NCI-H2171 (cell line): ENCODE measurements at regions not wholly inside any gene's neighbourhood (a gene's known extent, or its start where the extent isn't known, plus 50 kb on each side); places are given as distances from the start of the nearest gene placed in this dataset.
"Not testable (repeated sequence)": the region's sequence is repeated elsewhere in the genome, so short reads cannot be mapped to it uniquely, and the experiment has no call there.

Source experiments
- DNase-seq: peaks from one replicate; lab custom pipeline; 2025; lab: John Stamatoyannopoulos, UW

DNA sequence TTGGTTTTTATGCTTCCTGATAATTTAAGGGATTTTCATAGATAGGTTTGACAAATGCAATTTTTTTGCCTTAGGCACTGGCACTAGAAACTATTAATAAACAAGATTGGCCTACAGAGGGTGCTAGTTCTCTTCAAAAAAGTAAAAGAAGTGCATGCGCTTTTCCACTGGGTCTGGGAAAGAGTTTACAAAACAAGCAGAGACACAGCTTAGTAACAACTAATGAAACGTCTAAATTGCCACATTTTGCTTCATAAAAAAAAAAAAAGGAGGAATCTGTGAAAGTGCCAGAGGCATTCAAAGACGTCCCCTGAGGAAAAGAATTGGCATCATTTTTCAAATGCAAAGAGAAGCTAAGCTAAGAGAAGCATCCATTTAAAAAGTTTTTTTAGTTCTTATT, 58.3 kb upstream of the EEA1 start:
- peak; percentile 55 for DNase-seq

DNA sequence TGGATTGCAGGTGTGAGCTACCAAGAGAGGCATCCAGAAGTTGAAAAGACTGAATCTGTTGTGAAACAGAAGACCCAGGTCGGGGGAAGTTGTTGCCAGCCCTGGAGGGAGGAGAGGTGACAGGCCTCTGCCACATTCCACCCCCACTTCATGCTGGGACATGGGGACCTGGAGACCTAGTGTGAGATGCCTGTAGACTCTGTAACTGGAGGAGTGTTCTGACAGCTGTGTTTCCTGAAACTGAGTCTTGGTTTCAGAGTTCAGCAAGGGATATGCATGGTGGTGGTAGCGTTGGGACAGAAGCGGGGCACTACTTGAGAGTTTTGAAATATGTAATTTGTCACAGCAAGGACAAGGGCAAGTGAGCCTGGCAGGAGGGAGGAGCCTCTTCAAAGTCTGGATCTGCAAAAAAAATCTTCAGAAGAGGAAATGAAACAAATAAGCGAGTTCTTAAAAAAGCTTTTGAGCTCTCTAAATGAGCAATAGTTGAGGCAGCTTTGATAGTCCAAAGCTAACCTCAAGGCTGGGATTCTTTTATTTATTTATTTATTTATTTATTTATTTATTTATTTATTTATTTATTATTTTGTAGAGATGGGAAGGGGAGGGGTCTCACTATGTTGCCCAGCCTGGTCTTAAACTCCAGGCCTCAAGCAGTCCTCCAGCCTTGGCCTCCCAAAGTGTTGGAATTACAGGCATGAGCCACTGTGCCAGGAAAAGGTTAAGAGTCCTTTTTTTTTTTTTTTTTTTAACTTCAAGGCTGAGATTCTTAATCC, 58.9 kb upstream of the EEA1 start:
- no peak for DNase-seq

DNA sequence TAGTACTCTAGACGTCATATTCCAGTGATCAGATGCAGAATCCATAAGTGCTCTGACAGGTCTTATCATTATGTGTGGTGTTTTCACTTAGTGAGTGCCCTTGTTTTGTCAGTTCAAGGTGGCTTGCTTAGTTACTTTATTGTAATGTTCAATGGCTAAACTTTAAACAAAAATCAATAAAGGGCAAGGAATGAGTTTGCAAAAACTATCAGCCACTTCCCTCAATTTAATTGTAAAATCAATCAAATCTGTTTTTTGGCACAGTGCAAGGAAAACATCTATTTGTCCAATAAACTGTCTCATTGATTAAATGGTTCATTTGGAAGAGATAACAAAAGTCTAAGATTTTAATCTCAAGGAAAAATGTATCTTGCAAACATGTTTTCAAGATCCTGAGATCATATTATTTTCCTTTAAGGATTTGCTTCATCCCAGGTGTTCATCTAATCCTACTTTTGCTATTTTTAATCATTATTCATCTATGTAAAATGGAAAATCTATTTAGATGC, 59.6 kb upstream of the EEA1 start:
- no peak for DNase-seq

DNA sequence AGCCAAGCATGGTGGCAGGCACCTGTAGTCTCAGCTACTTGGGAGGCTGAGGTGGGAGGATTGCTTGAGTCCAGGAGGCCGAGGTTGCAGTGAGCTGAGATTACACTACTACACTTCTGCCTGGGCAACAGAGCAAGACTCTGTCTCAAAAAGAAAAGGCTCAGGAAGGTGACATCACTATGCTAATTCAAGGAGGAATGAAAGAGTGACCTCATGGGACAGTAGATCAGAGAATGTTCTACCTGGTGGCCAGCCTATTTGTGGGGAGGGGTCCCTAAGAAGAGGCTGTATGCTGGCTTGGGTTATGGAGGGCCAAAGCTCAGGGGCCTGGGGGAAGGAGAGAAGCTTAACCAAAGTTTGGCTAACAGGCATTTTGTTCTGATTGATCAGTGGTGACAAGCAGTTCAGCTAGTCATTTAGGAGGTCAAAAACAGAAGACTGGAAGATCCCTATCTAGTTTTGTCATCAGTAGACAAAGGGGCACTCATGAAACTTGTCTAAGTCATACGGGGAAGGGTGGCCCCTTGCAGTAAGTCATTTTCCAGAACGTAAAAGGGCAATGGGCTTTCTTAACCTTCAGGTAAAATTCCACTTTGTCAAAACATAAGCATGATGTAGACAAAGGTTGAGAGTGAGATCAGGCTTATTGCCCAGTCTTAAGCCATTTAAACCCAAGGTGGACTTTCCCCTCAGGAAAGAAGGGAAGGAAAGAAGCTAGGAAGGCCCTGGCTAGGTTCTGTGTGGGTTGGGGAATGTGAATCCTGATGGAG, 60.8 kb upstream of the EEA1 start:
- no peak for DNase-seq

DNA sequence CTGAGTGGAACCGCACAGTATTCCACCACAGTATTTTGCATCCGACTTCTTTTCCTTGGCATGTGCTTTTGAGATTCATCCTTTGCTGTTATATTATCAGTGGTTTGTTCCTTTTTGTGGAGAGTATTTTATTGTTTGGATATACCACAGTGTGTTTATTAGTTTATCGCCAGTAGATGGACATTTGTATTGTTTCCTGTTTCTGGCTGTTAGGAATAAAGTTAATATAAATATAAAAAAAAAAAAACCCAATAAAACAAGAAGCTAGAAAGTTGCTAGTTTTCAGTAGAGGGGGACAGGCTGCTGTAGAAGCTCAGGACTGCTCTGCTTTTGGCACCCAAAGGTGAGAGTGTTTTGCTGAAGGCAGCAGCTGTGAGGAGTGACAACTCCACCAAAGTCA, 62.0 kb upstream of the EEA1 start:
- no peak for DNase-seq

DNA sequence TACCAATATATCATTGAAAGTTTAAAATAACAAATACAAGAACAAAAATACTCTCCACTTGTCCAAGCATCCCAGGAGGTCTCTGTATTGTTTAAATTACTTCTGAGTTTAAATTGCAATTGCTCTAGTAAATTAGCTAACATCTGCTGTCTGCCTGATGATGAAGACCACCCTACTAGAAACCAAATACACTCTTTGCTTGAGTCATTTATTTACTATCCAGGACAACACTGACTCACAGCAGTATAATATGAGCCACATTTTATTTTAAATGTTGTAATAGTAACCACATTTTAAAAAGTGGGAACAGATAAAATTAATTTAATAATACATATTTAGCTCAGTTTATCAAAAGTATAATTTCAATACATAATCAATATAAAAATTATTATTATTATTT, 62.9 kb upstream of the EEA1 start:
- DNase-seq, result no peak

DNA sequence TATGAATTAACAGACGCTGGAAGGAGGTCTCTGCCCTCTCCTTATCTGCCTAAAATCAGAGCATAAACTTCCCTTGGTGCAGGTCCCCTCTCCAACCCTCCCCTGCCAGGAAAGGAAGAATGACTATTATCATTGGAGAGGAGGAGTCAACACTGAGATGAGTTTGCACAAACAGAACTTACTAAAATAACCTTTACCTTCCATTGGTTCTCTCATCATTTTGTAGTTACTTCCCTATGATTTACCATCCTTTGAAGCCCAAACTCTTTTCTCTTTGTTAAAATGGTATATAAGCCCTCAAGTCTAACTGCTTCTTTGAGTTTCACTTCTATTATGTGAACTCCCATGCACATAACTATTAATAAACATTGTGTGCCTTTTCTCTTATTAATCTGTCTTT, 64.2 kb upstream of the EEA1 start:
- no peak for DNase-seq

DNA sequence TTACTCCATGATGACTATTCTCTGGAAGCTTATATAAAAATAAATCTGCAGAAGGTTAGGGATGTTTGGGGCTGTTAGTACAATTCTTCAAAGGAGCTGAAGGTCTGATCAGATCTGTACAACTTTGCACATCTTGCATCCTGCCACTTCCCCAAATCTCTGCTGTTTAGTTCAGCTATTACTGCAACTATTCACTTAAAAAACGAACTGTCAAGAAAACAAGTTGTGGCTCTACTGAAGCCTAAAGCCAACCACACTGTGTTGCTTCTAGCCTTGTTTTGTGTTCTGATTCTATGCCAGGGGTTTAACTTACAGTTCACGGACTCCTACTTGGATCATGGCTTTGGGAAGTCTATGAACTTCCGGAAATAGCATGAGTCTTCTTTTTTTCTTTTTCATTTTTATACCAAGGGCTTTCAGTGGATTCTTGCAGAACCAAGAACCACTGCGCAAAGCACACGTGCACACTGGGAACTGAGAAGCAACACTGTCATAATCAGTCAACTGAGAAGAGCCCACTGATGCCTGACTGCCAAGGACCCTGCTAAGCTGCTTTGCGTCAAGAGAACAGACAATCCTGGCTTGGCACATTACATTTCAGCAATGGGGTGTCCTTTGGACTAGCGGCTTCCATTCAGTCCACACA, 66.3 kb upstream of the EEA1 start:
- no peak for DNase-seq

DNA sequence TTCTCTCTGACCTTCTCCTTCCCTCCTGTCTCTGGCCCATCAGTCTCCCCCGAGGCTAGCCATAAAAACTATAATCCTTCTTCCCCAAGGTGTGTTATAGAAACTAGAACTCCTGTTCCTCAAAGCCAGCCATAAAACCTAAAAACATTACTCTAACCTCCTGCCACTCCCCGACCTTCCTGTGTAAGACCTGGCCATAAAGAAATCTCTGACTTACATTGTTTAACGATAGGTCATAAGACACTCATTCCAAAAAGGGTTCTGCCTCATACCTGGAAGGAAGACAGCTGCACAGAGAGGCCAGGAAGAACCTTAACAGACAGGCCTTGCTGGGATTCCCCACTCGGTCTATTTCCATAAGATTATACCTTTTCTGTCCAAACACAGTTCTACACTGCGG, 70.9 kb upstream of the EEA1 start:
- no peak for DNase-seq

DNA sequence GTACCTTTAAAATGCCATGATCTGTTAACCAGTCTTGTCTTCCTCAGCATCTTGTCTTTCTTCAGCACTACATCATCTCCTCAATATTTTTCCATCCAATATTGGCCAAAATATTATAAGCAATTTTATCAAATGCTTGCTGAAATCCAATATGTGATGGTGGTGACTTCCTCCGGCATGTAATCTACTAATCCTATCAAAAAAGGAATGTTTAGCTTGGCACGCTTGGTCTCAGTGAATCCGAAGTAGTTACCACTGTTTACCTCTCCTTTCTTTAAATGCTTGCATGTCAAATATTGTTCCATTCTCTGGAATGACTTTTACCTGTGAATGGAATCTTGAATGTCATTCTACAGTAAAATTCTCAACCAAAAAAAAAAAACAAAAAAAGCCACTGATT, 72.3 kb upstream of the EEA1 start:
- DNase-seq, result no peak

DNA sequence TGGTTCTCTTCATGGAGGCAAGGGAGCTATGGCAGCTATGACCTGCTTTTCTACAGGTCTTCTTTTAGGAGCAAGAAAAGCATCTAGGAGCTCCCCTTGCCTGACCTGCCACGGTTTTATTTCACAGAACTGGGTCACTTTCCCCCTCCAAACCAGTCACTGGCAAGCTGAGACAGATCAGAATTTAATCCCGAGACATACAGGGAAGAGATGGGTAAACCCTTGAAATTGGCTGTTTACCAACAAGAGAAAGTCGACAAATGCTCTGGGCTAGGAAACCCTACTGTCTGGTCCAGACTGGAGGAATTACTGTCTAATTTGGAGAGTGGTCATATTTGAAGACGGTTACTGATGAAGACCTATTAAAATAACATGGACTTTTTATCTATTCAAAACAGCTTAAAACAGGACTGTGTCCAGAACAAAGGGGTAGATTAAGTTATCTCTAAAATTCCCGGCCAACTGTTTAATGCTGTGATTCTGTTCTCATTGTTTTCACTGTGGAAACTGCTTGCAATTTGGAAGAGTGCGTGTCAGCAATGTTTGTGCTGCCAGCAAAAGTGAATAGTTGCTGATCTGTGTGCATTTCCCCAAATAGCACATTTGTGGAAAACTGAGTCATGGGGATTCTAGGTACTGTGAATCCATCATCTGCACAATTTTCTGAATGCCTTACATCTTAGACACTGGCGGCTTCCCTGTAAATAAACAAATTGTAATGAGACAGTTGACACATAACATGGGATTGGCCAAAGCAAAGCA, 73.4 kb upstream of the EEA1 start:
- no peak for DNase-seq

DNA sequence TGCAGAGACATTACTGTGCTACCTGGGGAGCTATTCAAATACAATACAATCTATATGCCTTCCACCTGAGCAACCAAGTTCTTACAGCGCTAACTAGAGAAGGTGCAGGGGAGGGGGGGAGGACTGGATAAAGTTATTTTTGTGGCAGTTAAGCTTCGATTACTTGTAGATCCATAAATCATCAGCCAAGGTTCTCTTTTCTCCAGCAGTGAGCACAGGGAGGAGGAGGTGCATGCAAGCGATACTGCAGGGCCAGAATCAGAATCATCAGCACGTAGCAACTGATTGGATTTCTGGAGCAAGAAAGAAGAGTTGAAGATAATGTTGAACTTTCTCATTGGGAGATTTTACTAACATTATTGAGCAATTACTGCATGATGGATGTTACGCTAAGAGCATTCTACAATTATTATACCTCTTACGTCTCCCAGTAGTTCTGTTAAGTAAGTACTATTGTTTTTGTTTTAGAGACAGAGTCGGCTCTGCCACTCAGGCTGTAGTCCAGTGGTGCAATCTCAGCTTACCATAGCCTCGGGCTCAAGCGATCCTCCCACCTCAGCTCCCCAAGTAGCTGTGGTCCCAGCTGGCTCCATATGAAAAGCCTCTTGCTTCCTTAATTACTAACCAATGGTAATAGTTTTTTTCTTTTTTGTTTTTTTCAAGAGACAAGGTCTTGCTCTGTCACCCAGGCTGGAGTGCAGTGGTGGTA, 74.6 kb upstream of the EEA1 start:
- no peak for DNase-seq

DNA sequence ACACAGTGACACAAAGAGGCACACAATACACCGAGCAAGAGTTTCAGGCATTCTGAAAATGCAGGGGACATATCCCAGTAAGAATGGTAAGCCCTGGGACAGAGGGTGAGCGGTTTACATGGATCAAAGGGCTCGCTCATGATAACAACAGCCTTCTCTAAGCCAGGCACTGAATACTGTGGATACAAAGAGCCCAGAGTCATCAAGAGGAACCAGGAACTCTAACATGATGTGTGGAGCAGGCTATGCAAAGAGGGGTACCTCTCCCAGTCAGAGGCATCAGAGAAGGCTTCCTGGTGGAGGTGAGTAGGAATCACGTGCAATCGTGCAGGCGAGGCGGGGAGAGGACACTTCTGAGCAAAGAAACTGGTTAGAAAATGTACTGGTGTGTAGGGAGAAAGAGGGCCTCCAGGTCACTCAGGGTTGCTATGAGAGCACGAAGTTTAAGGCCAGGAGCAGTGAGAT, 76.9 kb upstream of the EEA1 start:
- no peak for DNase-seq

DNA sequence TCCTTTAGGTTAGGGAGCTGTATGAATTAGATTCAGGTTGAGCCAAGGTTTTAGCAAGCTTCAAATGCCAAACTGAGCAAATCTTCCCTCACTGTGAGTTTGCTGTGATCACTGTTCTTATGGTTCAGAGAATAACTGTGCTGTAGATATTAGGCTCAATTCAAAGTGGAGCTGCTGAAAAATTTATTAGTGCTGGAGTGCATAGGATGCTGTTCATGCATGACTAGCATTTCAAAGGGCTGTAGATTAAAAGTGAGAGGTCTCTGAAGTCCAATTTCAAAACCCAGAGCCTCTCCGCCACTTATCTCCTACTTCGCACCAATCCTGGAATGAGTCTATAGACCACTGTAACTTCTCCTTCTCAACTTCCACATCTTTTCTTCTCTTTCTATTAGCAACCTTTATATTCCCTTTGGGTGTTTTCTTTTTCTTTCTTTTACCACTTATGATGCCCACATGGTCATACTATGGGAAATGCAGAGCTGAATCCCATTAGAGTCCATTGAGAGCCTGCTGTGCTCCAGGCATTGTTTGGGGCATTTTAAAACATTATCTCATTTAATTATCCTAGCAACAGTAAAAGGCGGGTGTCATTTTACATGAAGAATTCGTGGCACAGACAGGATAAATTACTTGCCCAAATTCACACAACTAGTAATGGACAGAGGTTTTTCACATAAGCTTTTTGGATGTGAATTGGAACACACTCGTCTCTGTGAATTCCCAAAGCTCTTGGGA, 77.5 kb upstream of the EEA1 start:
- no peak for DNase-seq

DNA sequence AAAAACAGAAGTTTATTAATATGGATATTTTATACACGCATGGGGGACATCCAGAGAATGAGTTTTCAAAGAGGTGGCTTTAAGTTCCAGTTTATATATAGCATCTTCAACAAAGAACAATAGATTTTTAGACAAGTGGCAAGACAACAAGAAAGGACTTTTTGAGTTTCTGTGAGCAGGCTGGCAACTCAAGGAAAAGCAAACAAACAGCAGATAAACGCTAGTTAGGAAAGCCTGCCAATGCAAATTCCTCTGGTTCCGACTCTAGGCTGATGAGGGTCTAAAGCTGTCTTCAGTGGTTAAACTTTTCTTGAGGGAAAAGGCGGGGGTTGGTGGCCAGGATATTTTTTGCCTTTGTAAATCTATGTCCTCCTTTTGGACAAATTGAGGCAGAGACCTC, 78.4 kb upstream of the EEA1 start:
- DNase-seq, result no peak

DNA sequence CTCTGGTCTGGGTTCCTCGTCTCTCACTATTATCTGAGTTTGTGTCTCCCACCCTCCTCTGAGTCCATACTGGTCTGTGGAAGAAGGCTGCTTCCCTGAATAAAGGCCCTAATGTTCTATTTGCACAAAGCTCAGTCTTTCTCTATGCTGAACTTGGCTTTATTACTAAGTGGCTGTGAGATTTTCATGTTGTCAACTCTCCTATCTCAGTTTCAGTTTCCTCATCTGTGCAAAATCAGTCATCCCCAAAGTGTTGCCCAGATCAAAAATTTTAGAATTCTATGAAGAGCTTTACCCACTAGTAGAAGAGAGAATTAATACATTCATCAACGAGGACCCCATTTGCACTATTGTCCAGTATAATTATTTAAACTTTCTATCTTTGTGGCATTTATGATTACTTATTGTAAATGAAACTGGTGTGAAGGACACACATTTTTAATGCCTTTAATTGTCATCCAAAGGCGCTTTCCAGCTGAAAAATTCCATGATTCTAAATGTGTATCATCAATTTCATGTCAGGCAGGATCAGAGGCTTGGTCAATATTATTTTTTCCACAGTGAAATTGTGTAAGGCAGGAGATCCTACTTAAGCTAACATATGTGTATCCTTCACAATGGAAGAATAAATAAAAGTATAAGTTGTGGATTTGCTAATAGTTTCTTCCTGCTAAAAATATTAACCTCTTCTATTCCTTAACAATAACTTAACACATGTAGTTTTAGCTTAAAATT, 79.1 kb upstream of the EEA1 start:
- no peak for DNase-seq

DNA sequence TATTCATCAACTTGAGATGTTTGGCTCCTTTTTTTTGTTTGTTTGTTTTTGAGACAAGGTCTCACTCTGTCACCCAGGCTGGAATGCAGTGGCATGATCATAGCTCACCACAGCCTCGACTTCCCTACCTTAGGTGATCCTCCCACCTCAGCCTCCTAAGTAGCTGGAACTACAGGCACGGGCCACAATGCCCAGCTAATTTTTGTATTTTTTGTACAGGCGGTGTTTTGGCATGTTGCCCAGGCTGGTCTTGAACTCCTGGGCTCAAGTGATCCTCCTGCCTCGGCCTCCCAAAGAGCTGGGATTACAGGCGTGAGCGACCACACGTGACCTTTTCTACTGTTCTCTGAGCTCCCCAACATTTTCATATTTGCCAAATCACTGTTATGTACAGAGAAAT, 79.8 kb upstream of the EEA1 start:
- DNase-seq, result not testable (repeated sequence)

DNA sequence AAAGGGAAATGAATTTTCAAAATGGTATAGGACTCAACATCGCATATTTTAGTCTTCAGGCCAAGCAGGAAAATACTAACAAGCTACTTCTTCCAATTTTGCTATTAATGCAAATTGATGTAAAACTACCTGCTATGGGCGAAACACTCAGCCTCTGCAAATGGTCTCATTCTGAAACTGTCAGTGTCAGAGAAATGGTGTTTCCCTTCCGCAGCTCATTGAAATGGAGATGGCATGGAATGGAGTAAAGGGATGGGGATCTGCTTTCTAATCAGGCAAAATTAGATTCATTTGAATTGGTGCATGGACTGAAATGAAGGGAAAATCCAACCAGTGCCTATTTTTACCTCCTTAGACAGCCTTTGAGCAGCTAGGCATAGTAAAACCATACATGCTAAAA, 80.4 kb upstream of the EEA1 start:
- no peak for DNase-seq

DNA sequence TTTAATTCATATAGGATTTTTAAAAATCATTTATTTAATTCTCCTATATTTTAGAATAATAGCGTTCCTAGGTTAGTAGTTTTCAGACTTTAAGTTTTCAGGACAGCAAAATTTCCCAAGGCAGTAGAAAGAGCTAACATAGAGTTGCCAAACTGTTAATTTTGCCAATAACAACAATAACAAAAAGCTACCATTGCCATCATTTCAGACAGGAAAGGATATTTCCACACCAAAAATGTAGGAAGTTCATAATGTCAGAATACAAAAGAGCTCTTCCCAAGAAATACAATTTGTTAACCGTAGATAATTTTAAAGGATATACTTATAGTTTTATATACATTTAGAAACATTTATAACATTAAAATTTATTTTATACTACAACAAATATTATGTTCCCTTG, 81.4 kb upstream of the EEA1 start:
- DNase-seq, result no peak

DNA sequence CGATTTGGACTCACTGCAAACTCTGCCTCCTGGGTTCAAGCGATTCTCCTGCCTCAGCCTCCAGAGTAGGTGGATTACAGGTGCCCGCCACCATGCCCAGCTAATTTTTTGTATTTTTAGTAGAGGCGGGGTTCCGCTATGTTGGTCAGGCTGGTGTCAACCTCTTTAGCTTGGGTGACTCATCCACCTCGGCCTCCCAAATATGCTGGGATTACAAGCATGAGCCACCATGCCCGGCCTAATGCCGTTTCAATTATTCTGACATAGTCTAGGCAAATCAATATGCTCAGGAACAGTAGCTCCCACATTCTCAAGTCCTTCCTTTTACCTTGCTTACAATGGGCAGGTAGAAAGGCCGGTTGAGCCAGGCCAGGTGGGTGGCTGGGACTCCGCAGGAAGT, 82.0 kb upstream of the EEA1 start:
- no peak for DNase-seq
